ENCODE measurements at regions not wholly inside any gene's neighbourhood (a gene's known extent, or its start where the extent isn't known, plus 50 kb on each side); places are given as distances from the start of the nearest gene placed in this dataset.
"Not testable (repeated sequence)": the region's sequence is repeated elsewhere in the genome, so short reads cannot be mapped to it uniquely, and the experiment has no call there.

DNA sequence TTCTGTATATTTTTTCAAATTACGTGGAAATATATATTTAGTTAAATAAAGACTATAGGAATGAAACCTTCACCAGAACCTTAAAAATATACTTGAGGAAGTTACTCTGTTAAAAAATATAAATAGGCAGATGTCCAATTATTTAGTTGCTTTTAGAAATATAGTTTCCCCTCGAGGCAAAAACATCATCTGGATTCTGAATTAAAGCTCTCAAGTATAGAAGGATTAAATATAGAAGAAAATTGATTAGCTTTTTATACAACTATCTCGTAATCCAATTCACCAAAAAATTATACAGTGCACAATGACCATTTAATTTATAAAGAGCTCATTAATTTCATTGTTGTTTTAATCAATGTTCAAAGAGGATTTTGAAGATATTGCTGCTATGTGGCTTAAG is 601.4 kb downstream of the GABRG2 start:
- TF ChIP-seq, protein P1, sequence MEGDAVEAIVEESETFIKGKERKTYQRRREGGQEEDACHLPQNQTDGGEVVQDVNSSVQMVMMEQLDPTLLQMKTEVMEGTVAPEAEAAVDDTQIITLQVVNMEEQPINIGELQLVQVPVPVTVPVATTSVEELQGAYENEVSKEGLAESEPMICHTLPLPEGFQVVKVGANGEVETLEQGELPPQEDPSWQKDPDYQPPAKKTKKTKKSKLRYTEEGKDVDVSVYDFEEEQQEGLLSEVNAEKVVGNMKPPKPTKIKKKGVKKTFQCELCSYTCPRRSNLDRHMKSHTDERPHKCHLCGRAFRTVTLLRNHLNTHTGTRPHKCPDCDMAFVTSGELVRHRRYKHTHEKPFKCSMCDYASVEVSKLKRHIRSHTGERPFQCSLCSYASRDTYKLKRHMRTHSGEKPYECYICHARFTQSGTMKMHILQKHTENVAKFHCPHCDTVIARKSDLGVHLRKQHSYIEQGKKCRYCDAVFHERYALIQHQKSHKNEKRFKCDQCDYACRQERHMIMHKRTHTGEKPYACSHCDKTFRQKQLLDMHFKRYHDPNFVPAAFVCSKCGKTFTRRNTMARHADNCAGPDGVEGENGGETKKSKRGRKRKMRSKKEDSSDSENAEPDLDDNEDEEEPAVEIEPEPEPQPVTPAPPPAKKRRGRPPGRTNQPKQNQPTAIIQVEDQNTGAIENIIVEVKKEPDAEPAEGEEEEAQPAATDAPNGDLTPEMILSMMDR (IDR thresholded peaks at IDR 0.05; ENCODE audit: low read depth, low read length): no peak
- POLR2A ChIA-PET: no interaction called here
- no peak for DNase-seq (ENCODE audit: low read depth, low spot score)
- Histone ChIP-seq H3K27ac (ENCODE audit: low read depth, low read length) (no peak overlapping the region), H3K4me3 (ENCODE audit: low read depth, low read length) (no peak overlapping the region), H3K9me3 (ENCODE audit: control insufficient read depth, insufficient read depth, low read length) (peaks cover 2% of the 10 kb centered on the region; the same call in 1 of the 2 replicates), H3K27me3 (ENCODE audit: control insufficient read depth, insufficient read depth, low read length) (no peaks in the 10 kb centered on the region)
- CTCF ChIA-PET: no interaction called here

DNA sequence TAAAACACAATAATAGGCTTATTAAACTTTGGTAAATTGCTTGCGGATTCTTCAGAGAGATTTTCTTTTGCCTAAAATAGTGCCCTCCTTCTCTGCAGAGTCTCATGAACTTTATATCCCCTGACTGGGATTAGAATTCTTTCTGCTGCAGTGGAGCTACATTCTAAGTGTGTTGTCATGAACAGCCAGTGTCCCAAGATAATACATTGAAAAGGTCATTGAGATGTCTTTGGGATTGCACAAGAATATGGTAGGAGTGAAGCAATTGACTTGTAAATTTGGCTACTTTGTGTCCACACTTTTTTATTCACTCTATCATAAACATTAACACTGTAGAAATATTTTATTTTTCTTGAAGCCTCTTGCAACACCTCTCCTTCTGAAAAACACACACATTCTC is 604.5 kb downstream of the GABRG2 start:
- Histone ChIP-seq H3K27me3 (ENCODE audit: control insufficient read depth, insufficient read depth, low read length) (no peaks in the 10 kb centered on the region), H3K9me3 (ENCODE audit: control insufficient read depth, insufficient read depth, low read length) (no peaks in the 10 kb centered on the region; the same call in 1 of the 2 replicates), H3K4me3 (ENCODE audit: low read depth, low read length) (no peak overlapping the region), H3K27ac (ENCODE audit: low read depth, low read length) (no peak overlapping the region)
- ChIA-PET POLR2A (no interaction called here), CTCF (no interaction called here)
- no peak for DNase-seq (ENCODE audit: low read depth, low spot score)
- TF ChIP-seq, protein P1 (IDR thresholded peaks at IDR 0.05; ENCODE audit: low read depth, low read length): no peak

DNA sequence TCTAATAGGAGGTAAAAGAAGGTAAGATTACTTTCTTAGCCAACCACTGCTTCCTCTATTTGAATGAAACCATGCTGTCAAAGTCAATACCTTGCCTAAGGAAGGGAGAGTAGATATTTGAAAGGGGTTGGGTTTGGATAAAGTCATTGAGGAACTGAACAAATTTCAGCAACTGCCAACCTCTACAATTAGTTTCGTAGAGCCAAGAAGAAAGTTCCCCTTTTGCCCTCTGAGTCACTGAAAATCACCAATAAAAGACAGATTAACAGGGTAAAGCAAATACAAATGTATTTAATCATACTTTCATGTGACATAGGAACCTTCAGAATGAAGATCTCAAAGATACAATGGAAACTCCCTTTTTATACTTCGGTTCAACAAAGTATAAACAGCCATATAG is 615.7 kb downstream of the GABRG2 start:
- POLR2A ChIA-PET: no interaction called here
- no peak overlapping the region for H3K4me3 ChIP-seq (ENCODE audit: low read depth, low read length)
- H3K27me3 ChIP-seq (ENCODE audit: control insufficient read depth, insufficient read depth, low read length): no peaks in the 10 kb centered on the region
- H3K27ac ChIP-seq (ENCODE audit: low read depth, low read length): no peak overlapping the region
- H3K9me3 ChIP-seq (ENCODE audit: control insufficient read depth, insufficient read depth, low read length): peaks cover 11% of the 10 kb centered on the region
- CTCF ChIA-PET: no interaction called here
- TF ChIP-seq, protein P1 (IDR thresholded peaks at IDR 0.05; ENCODE audit: low read depth, low read length): no peak
- no peak for DNase-seq (ENCODE audit: low read depth, low spot score)

DNA sequence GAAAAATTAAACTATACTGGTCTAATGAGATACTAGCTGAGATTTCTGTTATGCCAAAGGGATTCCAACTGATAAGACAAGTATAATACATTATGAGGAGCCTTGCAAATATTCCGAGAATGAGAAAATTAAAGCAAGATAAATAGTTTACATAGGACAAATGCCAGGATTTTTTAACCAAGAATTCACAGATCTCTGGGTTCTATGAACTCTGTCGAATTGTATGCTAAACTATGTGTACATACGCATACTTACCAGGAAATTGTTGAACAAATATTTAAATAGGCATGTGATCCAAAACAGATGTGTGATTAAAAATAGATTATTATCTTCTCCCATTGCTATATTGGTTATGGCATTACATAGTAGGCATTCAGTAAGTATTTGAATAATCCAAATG is 616.6 kb downstream of the GABRG2 start:
- ChIA-PET POLR2A (no interaction called here), CTCF (no interaction called here)
- Histone ChIP-seq H3K4me3 (ENCODE audit: low read depth, low read length) (no peak overlapping the region), H3K27ac (ENCODE audit: low read depth, low read length) (no peak overlapping the region), H3K27me3 (ENCODE audit: control insufficient read depth, insufficient read depth, low read length) (no peaks in the 10 kb centered on the region), H3K9me3 (ENCODE audit: control insufficient read depth, insufficient read depth, low read length) (peaks cover 11% of the 10 kb centered on the region)
- no peak for DNase-seq (ENCODE audit: low read depth, low spot score)
- TF ChIP-seq, protein P1 (IDR thresholded peaks at IDR 0.05; ENCODE audit: low read depth, low read length): no peak

DNA sequence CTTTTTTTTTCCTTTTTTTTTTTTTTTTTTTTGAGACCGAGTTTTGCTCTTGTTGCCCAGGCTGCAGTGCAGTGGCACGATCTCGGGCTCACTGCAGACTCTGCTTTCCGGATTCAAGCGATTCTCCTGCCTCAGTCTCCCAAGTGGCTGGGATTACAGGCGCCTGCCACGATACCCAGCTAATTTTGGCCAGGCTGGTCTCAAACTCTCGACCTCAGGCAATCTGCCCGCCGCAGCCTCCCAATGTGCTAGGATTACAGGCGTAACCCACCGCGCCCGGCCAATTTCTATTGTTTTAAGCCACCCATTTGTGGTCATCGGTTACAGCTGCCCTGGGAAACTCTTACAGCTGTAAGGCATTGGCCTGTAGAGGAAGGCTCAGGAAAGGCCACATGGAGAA is 617.7 kb downstream of the GABRG2 start:
- CTCF ChIA-PET: interaction anchor here (0.7 kb wide), 1 partner anchor 538 kb away, joined by 18 read pairs; no protein-coding TSS in a partner anchor
- H3K27me3 ChIP-seq (ENCODE audit: control insufficient read depth, insufficient read depth, low read length): no peaks in the 10 kb centered on the region
- H3K4me3 ChIP-seq (ENCODE audit: low read depth, low read length): no peak overlapping the region
- TF ChIP-seq, protein P1 (IDR thresholded peaks at IDR 0.05; ENCODE audit: low read depth, low read length): no peak
- POLR2A ChIA-PET: no interaction called here
- H3K27ac ChIP-seq (ENCODE audit: low read depth, low read length): no peak overlapping the region
- no peak for DNase-seq (ENCODE audit: low read depth, low spot score)
- peaks cover 13% of the 10 kb centered on the region for H3K9me3 ChIP-seq (ENCODE audit: control insufficient read depth, insufficient read depth, low read length)

DNA sequence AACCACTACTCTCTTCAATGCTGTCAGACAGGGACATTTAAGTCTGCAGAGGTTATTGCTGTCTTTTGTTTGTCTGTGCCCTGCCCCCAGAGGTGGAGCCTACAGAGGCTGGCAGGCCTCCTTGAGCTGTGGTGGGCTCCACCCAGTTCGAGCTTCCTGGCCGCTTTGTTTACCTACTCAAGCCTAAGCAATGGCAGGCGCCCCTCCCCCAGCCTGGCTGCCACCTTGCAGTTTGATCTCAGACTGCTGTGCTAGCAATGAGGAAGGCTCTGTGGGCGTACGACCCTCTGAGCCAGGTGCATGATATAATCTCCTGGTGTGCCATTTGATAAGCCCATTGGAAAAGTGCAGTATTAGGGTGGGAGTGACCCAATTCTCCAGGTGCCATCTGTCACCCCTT is 628.7 kb downstream of the GABRG2 start:
- H3K4me3 ChIP-seq (ENCODE audit: low read depth, low read length); POLR2A ChIA-PET; CTCF ChIA-PET; DNase-seq (ENCODE audit: low read depth, low spot score); H3K27me3 ChIP-seq (ENCODE audit: control insufficient read depth, insufficient read depth, low read length); H3K27ac ChIP-seq (ENCODE audit: low read depth, low read length); H3K9me3 ChIP-seq (ENCODE audit: control insufficient read depth, insufficient read depth, low read length): not testable (repeated sequence)
